ENCODE measurements at regions not wholly inside any gene's neighbourhood (a gene's known extent, or its start where the extent isn't known, plus 50 kb on each side); places are given as distances from the start of the nearest gene placed in this dataset.
"Not testable (repeated sequence)": the region's sequence is repeated elsewhere in the genome, so short reads cannot be mapped to it uniquely, and the experiment has no call there.

- H3K4me3 ChIP-seq; H3K4me1 ChIP-seq; DNase-seq; H3K36me3 ChIP-seq (ENCODE audit: low read depth, missing control alignments); intact Hi-C loops (cut with DNase I; ENCODE audit: low total_unique reads); H3K9me3 ChIP-seq; H3K27me3 ChIP-seq; H3K27ac ChIP-seq: not testable (repeated sequence)
- 71 to 76% methylated on average over 3 of the region's 4 CpGs for WGBS, 2 donors
Measured at GRCh38 chr7:128561116-128561722, 84.7 kb downstream of the METTL2B start.

GRCh38 chr7:128562795-128563194, 86.2 kb downstream of the METTL2B start:
- H3K36me3 ChIP-seq (ENCODE audit: low read depth, missing control alignments); H3K4me1 ChIP-seq; intact Hi-C loops (cut with DNase I; ENCODE audit: low total_unique reads); H3K27me3 ChIP-seq; DNase-seq; H3K4me3 ChIP-seq; H3K27ac ChIP-seq; H3K9me3 ChIP-seq: not testable (repeated sequence)
- 92 to 94% methylated on average over 5 of the region's 5 CpGs for WGBS, 2 donors

GRCh38 chr7:128564123-128564700, 87.7 kb downstream of the METTL2B start:
- H3K36me3 ChIP-seq (ENCODE audit: low read depth, missing control alignments); H3K27ac ChIP-seq; intact Hi-C loops (cut with DNase I; ENCODE audit: low total_unique reads); H3K4me3 ChIP-seq; DNase-seq; H3K9me3 ChIP-seq; H3K27me3 ChIP-seq; H3K4me1 ChIP-seq: not testable (repeated sequence)
- 94 to 96% methylated on average over 2 of the region's 2 CpGs for WGBS, 2 donors

- H3K36me3 ChIP-seq (ENCODE audit: low read depth, missing control alignments); H3K9me3 ChIP-seq; H3K4me1 ChIP-seq; H3K4me3 ChIP-seq; DNase-seq; H3K27ac ChIP-seq; H3K27me3 ChIP-seq; intact Hi-C loops (cut with DNase I; ENCODE audit: low total_unique reads): not testable (repeated sequence)
- WGBS, 2 donors, result 78 to 79% methylated on average over 4 of the region's 4 CpGs
Measured at GRCh38 chr7:128564932-128565864, 88.7 kb downstream of the METTL2B start.

GRCh38 chr7:128575277-128575676, 96.8 kb upstream of the GARIN1A start:
- H3K27ac ChIP-seq; H3K9me3 ChIP-seq; H3K4me3 ChIP-seq; H3K27me3 ChIP-seq; H3K4me1 ChIP-seq; H3K36me3 ChIP-seq (ENCODE audit: low read depth, missing control alignments); DNase-seq; intact Hi-C loops (cut with DNase I; ENCODE audit: low total_unique reads): not testable (repeated sequence)
- 93 to 98% methylated on average over 3 of the region's 3 CpGs for WGBS, 2 donors

- H3K27me3 ChIP-seq; H3K36me3 ChIP-seq (ENCODE audit: low read depth, missing control alignments); DNase-seq; H3K27ac ChIP-seq; H3K9me3 ChIP-seq; H3K4me1 ChIP-seq; intact Hi-C loops (cut with DNase I; ENCODE audit: low total_unique reads); H3K4me3 ChIP-seq: not testable (repeated sequence)
- WGBS, 2 donors, result 90 to 94% methylated on average over 2 to 13 of the region's 27 CpGs
Measured at GRCh38 chr7:128576953-128577352, 95.1 kb upstream of the GARIN1A start.

- intact Hi-C loops (cut with DNase I; ENCODE audit: low total_unique reads); H3K27me3 ChIP-seq; DNase-seq; H3K27ac ChIP-seq; H3K4me1 ChIP-seq; H3K36me3 ChIP-seq (ENCODE audit: low read depth, missing control alignments); H3K4me3 ChIP-seq; H3K9me3 ChIP-seq: not testable (repeated sequence)
- WGBS, 2 donors, result 64 to 77% methylated on average over 4 of the region's 4 CpGs
Measured at GRCh38 chr7:128579843-128580242, 92.2 kb upstream of the GARIN1A start.

- intact Hi-C loops (cut with DNase I; ENCODE audit: low total_unique reads); H3K27ac ChIP-seq; DNase-seq; H3K36me3 ChIP-seq (ENCODE audit: low read depth, missing control alignments); H3K27me3 ChIP-seq; H3K4me3 ChIP-seq; H3K4me1 ChIP-seq; H3K9me3 ChIP-seq: not testable (repeated sequence)
- 91 to 94% methylated on average over 5 of the region's 5 CpGs for WGBS, 2 donors
Measured at GRCh38 chr7:128581100-128581499, 91.0 kb upstream of the GARIN1A start.

GRCh38 chr7:128581825-128582561, 90.1 kb upstream of the GARIN1A start:
- DNase-seq; H3K27ac ChIP-seq; H3K4me1 ChIP-seq; intact Hi-C loops (cut with DNase I; ENCODE audit: low total_unique reads); H3K4me3 ChIP-seq; H3K27me3 ChIP-seq; H3K9me3 ChIP-seq; H3K36me3 ChIP-seq (ENCODE audit: low read depth, missing control alignments): not testable (repeated sequence)
- WGBS, 2 donors, result 87 to 100% methylated on average over 1 to 2 of the region's 2 CpGs

- DNase-seq; intact Hi-C loops (cut with DNase I; ENCODE audit: low total_unique reads); H3K27ac ChIP-seq; H3K27me3 ChIP-seq; H3K9me3 ChIP-seq; H3K4me1 ChIP-seq; H3K36me3 ChIP-seq (ENCODE audit: low read depth, missing control alignments); H3K4me3 ChIP-seq: not testable (repeated sequence)
Measured at GRCh38 chr7:128586715-128587114, 85.4 kb upstream of the GARIN1A start.
